GM12878 (cell line): ENCODE measurements at regions not wholly inside any gene's neighbourhood (a gene's known extent, or its start where the extent isn't known, plus 50 kb on each side); places are given as distances from the start of the nearest gene placed in this dataset.

ENCODE experiments used
- ATAC-seq: fragments of 200-7000 bp; cut with Tn5 transposase; 3 replicates; pipeline ENCODE4 v1.9.1; 2020; ENCODE audit warnings: mild to moderate bottlenecking, moderate library complexity
- BruUV-seq: library from RNA; stranded (reverse); fragments of 400-500 nt; replicated peaks from 2 replicates; lab custom pipeline; 2021; lab: Mats Ljungman, UMichigan
- CTCF ChIA-PET: fragments of 300-600 bp; sonication (Branson Sonifier 250); formaldehyde crosslinking; extraction: SDS; loops from one replicate; lab custom pipeline; 2021; ENCODE audit warnings: inconsistent platforms; lab: Yijun Ruan, JAX
- POLR2A ChIA-PET: fragments of 350-600 bp; formaldehyde crosslinking; extraction: SDS; loops from one replicate; lab custom pipeline; 2021; ENCODE audit warnings: inconsistent platforms; lab: Charles Lee
- RAD21 ChIA-PET: fragments of 300-600 bp; sonication (Branson Sonifier 250); formaldehyde crosslinking; loops from one replicate; lab custom pipeline; 2023; ENCODE audit warnings: antibody characterized with exemption; ENCODE audit not compliant: unreplicated experiment; lab: Charles Lee
- SMC1A ChIA-PET: fragments of 300-600 bp; sonication (Branson Sonifier 250); formaldehyde crosslinking; loops from one replicate; lab custom pipeline; 2023; ENCODE audit not compliant: unreplicated experiment, uncharacterized antibody; lab: Charles Lee
- DNase-seq: peaks from one replicate; pipeline ENCODE4 v3.0.0-alpha.2; 2011; ENCODE audit warnings: low read depth, low spot score
- FAIRE-seq: peaks from 3 replicates; lab custom pipeline; 2011; peaks lifted over from hg19 to GRCh38; lab: Jason Lieb, UNC
- H2AFZ ChIP-seq: 2 replicates; pipeline ENCODE4 v1.6.0; 2011; ENCODE audit warnings: low read depth, low read length, control low read depth; ENCODE audit not compliant: control insufficient read depth
- H3K27ac ChIP-seq: 2 replicates; pipeline ENCODE4 v1.5.1; 2011; ENCODE audit warnings: control low read depth; ENCODE audit not compliant: control insufficient read depth, insufficient read depth
- H3K27me3 ChIP-seq, 2 experiments: replicated peaks in 1 of 2; 2 replicates each; pipeline versions ENCODE4 v1.6.0 to v1.6.1; 2011; ENCODE audit warnings: low read length in 1 of 2; ENCODE audit not compliant: control insufficient read depth in 2 of 2, insufficient read depth in 2 of 2
- H3K36me3 ChIP-seq, 2 experiments: 2 replicates each; pipeline ENCODE4 v1.5.1; 2011; ENCODE audit warnings: low read length in 1 of 2; ENCODE audit not compliant: control insufficient read depth in 2 of 2, insufficient read depth in 2 of 2
- H3K4me1 ChIP-seq: 2 replicates; pipeline ENCODE4 v1.6.1; 2011; ENCODE audit warnings: mild to moderate bottlenecking, low read length, moderate library complexity, mixed read lengths; ENCODE audit not compliant: control insufficient read depth, insufficient read depth
- H3K4me2 ChIP-seq: 2 replicates; pipeline ENCODE4 v1.6.0; 2011; ENCODE audit warnings: control low read depth; ENCODE audit not compliant: control insufficient read depth, insufficient read depth
- H3K4me3 ChIP-seq: fragments of 200-600 bp; sonication (generic); 2 replicates; pipeline ENCODE4 v1.5.1; 2016
- H3K79me2 ChIP-seq: 2 replicates; pipeline ENCODE4 v1.6.0; 2011; ENCODE audit warnings: low read length; ENCODE audit not compliant: control insufficient read depth, insufficient read depth
- H3K9ac ChIP-seq: 2 replicates; pipeline ENCODE4 v1.8.0; 2011; ENCODE audit warnings: low read length, control low read depth, mixed read lengths; ENCODE audit not compliant: control insufficient read depth, insufficient read depth
- H3K9me3 ChIP-seq: replicated peaks from 3 replicates; pipeline ENCODE4 v1.5.1; 2011; ENCODE audit warnings: mild to moderate bottlenecking, low read length; ENCODE audit not compliant: control insufficient read depth, insufficient read depth
- H4K20me1 ChIP-seq: 2 replicates; pipeline ENCODE4 v1.6.0; 2011; ENCODE audit not compliant: control insufficient read depth, insufficient read depth
- ESRRA ChIP-seq: IDR thresholded peaks from 2 replicates; pipeline ENCODE4 v1.6.1; 2012; ENCODE audit warnings: mild to moderate bottlenecking, low read length, improper control_type of control experiment
- RBBP5 ChIP-seq: fragments of 200-600 bp; sonication (generic); conservative IDR thresholded peaks from 2 replicates; pipeline ENCODE4 v1.6.1; 2016
- YY1 ChIP-seq: IDR thresholded peaks from 2 replicates; pipeline ENCODE4 v1.6.1; 2011; ENCODE audit warnings: low read depth, mild to moderate bottlenecking, low read length
- WGBS: methylation state at CpG from one replicate; pipeline ENCODE4 v1.1.6; 2016; ENCODE audit warnings: low lambda C conversion rate; ENCODE audit not compliant: insufficient replicate concordance, insufficient coverage; ENCODE audit errors: missing lambda C conversion rate; 5-methylcytosine and 5-hydroxymethylcytosine counted together
- in situ Hi-C: fragments of 300-500 bp; cut with MboI; formaldehyde crosslinking; loops from 9 replicates; pipeline ENCODE4 v1.14.3; 2018; ENCODE audit warnings: mixed read lengths
- intact Hi-C: fragments of 100-400 bp; cut with micrococcal nuclease; formaldehyde crosslinking; loops from one replicate; pipeline ENCODE4 v1.14.2; 2022; ENCODE audit not compliant: unreplicated experiment
- TF ChIP-seq, protein P1 (sequence below): fragments of 450-650 bp; formaldehyde crosslinking; IDR thresholded peaks from 2 replicates; pipeline ENCODE4 v1.5.0; 2022; ENCODE audit warnings: mild to moderate bottlenecking, missing genetic modification characterization

GRCh38 chr2:149871091-149871885 lies 283.7 kb upstream of the MMADHC start:
- ChIA-PET POLR2A (no interaction called here), CTCF (no interaction called here), SMC1A (no interaction called here), RAD21 (no interaction called here)
- Histone ChIP-seq H3K36me3 (no peaks in the 10 kb centered on the region), H3K4me2 (no peak overlapping the region), H3K4me1 (no peaks in the 10 kb centered on the region), H4K20me1 (no peaks in the 10 kb centered on the region), H2AFZ (no peak overlapping the region), H3K79me2 (no peaks in the 10 kb centered on the region), H3K4me3 (no peak overlapping the region), H3K9me3 (no peaks in the 10 kb centered on the region), H3K27me3 (no peaks in the 10 kb centered on the region), H3K27ac (no peak overlapping the region), H3K9ac (no peak overlapping the region)
- intact Hi-C loops (no loop called here), in situ Hi-C loops (no loop called here)
- 11% methylated on average over 6 of the region's 6 CpGs for WGBS
- no peak for DNase-seq
- TF ChIP-seq YY1: no peak
- TF ChIP-seq, protein P1, sequence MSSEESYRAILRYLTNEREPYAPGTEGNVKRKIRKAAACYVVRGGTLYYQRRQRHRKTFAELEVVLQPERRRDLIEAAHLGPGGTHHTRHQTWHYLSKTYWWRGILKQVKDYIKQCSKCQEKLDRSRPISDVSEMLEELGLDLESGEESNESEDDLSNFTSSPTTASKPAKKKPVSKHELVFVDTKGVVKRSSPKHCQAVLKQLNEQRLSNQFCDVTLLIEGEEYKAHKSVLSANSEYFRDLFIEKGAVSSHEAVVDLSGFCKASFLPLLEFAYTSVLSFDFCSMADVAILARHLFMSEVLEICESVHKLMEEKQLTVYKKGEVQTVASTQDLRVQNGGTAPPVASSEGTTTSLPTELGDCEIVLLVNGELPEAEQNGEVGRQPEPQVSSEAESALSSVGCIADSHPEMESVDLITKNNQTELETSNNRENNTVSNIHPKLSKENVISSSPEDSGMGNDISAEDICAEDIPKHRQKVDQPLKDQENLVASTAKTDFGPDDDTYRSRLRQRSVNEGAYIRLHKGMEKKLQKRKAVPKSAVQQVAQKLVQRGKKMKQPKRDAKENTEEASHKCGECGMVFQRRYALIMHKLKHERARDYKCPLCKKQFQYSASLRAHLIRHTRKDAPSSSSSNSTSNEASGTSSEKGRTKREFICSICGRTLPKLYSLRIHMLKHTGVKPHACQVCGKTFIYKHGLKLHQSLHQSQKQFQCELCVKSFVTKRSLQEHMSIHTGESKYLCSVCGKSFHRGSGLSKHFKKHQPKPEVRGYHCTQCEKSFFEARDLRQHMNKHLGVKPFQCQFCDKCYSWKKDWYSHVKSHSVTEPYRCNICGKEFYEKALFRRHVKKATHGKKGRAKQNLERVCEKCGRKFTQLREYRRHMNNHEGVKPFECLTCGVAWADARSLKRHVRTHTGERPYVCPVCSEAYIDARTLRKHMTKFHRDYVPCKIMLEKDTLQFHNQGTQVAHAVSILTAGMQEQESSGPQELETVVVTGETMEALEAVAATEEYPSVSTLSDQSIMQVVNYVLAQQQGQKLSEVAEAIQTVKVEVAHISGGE (CRISPR knock-in tag): no peak
- no peak for TF ChIP-seq ESRRA
- TF ChIP-seq RBBP5: no peak
- no peak for ATAC-seq
- FAIRE-seq: no peak
- no TSS peak for BruUV-seq
